SK-N-SH (cell line): ENCODE measurements at regions not wholly inside any gene's neighbourhood (a gene's known extent, or its start where the extent isn't known, plus 50 kb on each side); places are given as distances from the start of the nearest gene placed in this dataset.

Experiments used
- CTCF ChIA-PET: fragments of 300-600, 350-600 bp; formaldehyde crosslinking; extraction: SDS; loops from one replicate; lab custom pipeline; 2021; lab: Yijun Ruan, JAX
- POLR2A ChIA-PET: fragments of 350-600 bp; sonication (Branson Sonifier 250); formaldehyde crosslinking; extraction: SDS; loops from one replicate; lab custom pipeline; 2020; ENCODE audit warnings: antibody characterized with exemption, inconsistent platforms; lab: Yijun Ruan, JAX
- DNase-seq: peaks from one replicate; pipeline ENCODE4 v3.0.0; 2012
- H2AFZ ChIP-seq: fragments of 200-600 bp; sonication (generic); 2 replicates; pipeline ENCODE4 v1.8.1; 2016; ENCODE audit warnings: antibody characterized with exemption, mild to moderate bottlenecking, low read depth
- H3F3A ChIP-seq: fragments of 200-600 bp; sonication (generic); replicated peaks from 2 replicates; pipeline ENCODE3; 2016; ENCODE audit warnings: antibody characterized with exemption, mild to moderate bottlenecking; ENCODE audit not compliant: insufficient read depth
- H3K27ac ChIP-seq, 2 experiments: fragments of 200-500 bp in 1 of 2; fragments of 200-600 bp in 1 of 2; sonication (Bioruptor generic) in 1 of 2; sonication (generic), shearing (Covaris generic) in 1 of 2; 2 replicates each; pipeline versions ENCODE4 v1.5.1 to v1.6.1; 2014 to 2016; ENCODE audit warnings: low read depth in 2 of 2, inconsistent platforms in 1 of 2, low read length in 1 of 2, mild to moderate bottlenecking in 1 of 2, mixed read lengths in 1 of 2
- H3K27me3 ChIP-seq: fragments of 200-600 bp; sonication (generic), shearing (Covaris generic); 2 replicates; pipeline ENCODE4 v1.6.1; 2016; ENCODE audit warnings: mixed run types; ENCODE audit not compliant: insufficient read depth
- H3K36me3 ChIP-seq, 2 experiments: fragments of 200-500 bp in 1 of 2; fragments of 200-600 bp in 1 of 2; sonication (Bioruptor generic) in 1 of 2; sonication (generic) in 1 of 2; replicated peaks in 1 of 2; 2 replicates each; pipeline versions ENCODE3 to v1.5.1; 2014 to 2016; ENCODE audit warnings: low read length in 1 of 2, mild to moderate bottlenecking in 1 of 2; ENCODE audit not compliant: insufficient read depth in 2 of 2, control insufficient read depth in 1 of 2
- H3K4me1 ChIP-seq, 2 experiments: fragments of 200-500 bp in 1 of 2; fragments of 200-600 bp in 1 of 2; sonication (Bioruptor generic) in 1 of 2; sonication (generic), shearing (Covaris generic) in 1 of 2; 2 replicates each; pipeline versions ENCODE4 v1.5.1 to v1.6.1; 2014 to 2016; ENCODE audit warnings: low read depth in 1 of 2, low read length in 1 of 2, mixed run types in 1 of 2; ENCODE audit not compliant: insufficient read depth in 2 of 2, control insufficient read depth in 1 of 2
- H3K4me2 ChIP-seq: fragments of 200-600 bp; sonication (generic), shearing (Covaris generic); 2 replicates; pipeline ENCODE4 v1.6.1; 2017; ENCODE audit warnings: mixed run types
- H3K4me3 ChIP-seq, 2 experiments: fragments of 200-500 bp in 1 of 2; fragments of 200-600 bp in 1 of 2; sonication (Bioruptor generic) in 1 of 2; sonication (generic), shearing (Covaris generic) in 1 of 2; 2 replicates each; pipeline versions ENCODE4 v1.5.1 to v1.8.1; 2014 to 2016; ENCODE audit warnings: low read depth in 2 of 2, inconsistent platforms in 1 of 2, low read length in 1 of 2, mild to moderate bottlenecking in 1 of 2, mixed read lengths in 1 of 2, moderate library complexity in 1 of 2
- H3K79me2 ChIP-seq: fragments of 200-600 bp; sonication (generic); 2 replicates; pipeline ENCODE4 v1.8.1; 2017; ENCODE audit warnings: mild to moderate bottlenecking; ENCODE audit not compliant: insufficient read depth
- H3K9ac ChIP-seq: fragments of 200-600 bp; sonication (generic); 2 replicates; pipeline ENCODE4 v1.6.1; 2017; ENCODE audit warnings: mixed run types
- H3K9me2 ChIP-seq: fragments of 200-600 bp; sonication (generic); 2 replicates; pipeline ENCODE4 v1.6.1; 2017; ENCODE audit warnings: mixed run types
- H3K9me3 ChIP-seq: fragments of 200-600 bp; sonication (generic); 2 replicates; pipeline ENCODE4 v1.6.1; 2017; ENCODE audit warnings: mixed run types, mild to moderate bottlenecking, moderate library complexity
- H4K20me1 ChIP-seq: fragments of 200-600 bp; sonication (generic); 2 replicates; pipeline ENCODE4 v1.6.1; 2017; ENCODE audit warnings: mild to moderate bottlenecking, mixed run types; ENCODE audit not compliant: insufficient read depth
- CHD2 ChIP-seq: fragments of 150-350 bp; IDR thresholded peaks from 2 replicates; pipeline ENCODE4 v1.6.1; 2018; ENCODE audit warnings: low read length; ENCODE audit not compliant: partially characterized antibody
- EP300 ChIP-seq, 2 experiments: IDR thresholded peaks; 2 replicates each; pipeline versions ENCODE4 v1.4.0 to v1.6.1; 2012; ENCODE audit warnings: borderline replicate concordance in 1 of 2, low read depth in 1 of 2, low read length in 1 of 2
- EZH2phosphoT487 ChIP-seq: fragments of 200-600 bp; sonication (generic); IDR thresholded peaks from 2 replicates; pipeline ENCODE4 v1.6.1; 2017; ENCODE audit warnings: low read depth, mixed run types, mild to moderate bottlenecking, antibody characterized with exemption, moderate library complexity, borderline replicate concordance
- FOXJ3 ChIP-seq: sonication (generic); formaldehyde crosslinking; IDR thresholded peaks from 2 replicates; pipeline ENCODE4 v1.5.1; 2020; ENCODE audit warnings: mild to moderate bottlenecking, missing genetic modification reagents
- GABPA ChIP-seq: IDR thresholded peaks from 2 replicates; pipeline ENCODE4 v1.4.0; 2012; ENCODE audit warnings: low read depth, mild to moderate bottlenecking
- GATA2 ChIP-seq: sonication (generic); formaldehyde crosslinking; IDR thresholded peaks from 2 replicates; pipeline ENCODE4 v1.5.0; 2020; ENCODE audit warnings: mild to moderate bottlenecking, missing genetic modification reagents
- JUND ChIP-seq: IDR thresholded peaks from 2 replicates; pipeline ENCODE4 v1.4.0; 2012
- MAX ChIP-seq: IDR thresholded peaks from 2 replicates; pipeline ENCODE4 v1.4.0; 2012; ENCODE audit warnings: low read depth
- MXI1 ChIP-seq: IDR thresholded peaks from 2 replicates; pipeline ENCODE4 v1.6.1; 2012; ENCODE audit warnings: mild to moderate bottlenecking, low read depth, low read length, improper control_type of control experiment
- NFIC ChIP-seq: IDR thresholded peaks from 2 replicates; pipeline ENCODE4 v1.4.0; 2012; ENCODE audit warnings: borderline replicate concordance
- NRF1 ChIP-seq: IDR thresholded peaks from 2 replicates; pipeline ENCODE4 v1.6.1; 2012; ENCODE audit warnings: low read depth, mild to moderate bottlenecking, low read length
- PBX3 ChIP-seq: IDR thresholded peaks from 2 replicates; pipeline ENCODE4; 2012
- RAD21 ChIP-seq: IDR thresholded peaks from 2 replicates; pipeline ENCODE4 v1.6.1; 2012; ENCODE audit warnings: mild to moderate bottlenecking, low read length
- RCOR1 ChIP-seq: fragments of 150-350 bp; IDR thresholded peaks from 2 replicates; pipeline ENCODE4 v1.6.1; 2017; ENCODE audit warnings: antibody characterized with exemption, low read length
- REST ChIP-seq: IDR thresholded peaks from 2 replicates; pipeline ENCODE4 v1.6.1; 2012; ENCODE audit warnings: mild to moderate bottlenecking, low read depth, low read length, moderate library complexity
- RXRA ChIP-seq: IDR thresholded peaks from 2 replicates; pipeline ENCODE4 v1.4.0; 2012; ENCODE audit warnings: low read depth, mild to moderate bottlenecking, borderline replicate concordance
- SMC3 ChIP-seq: IDR thresholded peaks from 2 replicates; pipeline ENCODE4 v1.6.1; 2012; ENCODE audit warnings: low read depth, low read length, improper control_type of control experiment
- TCF12 ChIP-seq: IDR thresholded peaks from 2 replicates; pipeline ENCODE4 v1.4.0; 2012
- TEAD4 ChIP-seq: IDR thresholded peaks from 2 replicates; pipeline ENCODE4 v1.4.0; 2012; ENCODE audit warnings: mild to moderate bottlenecking, borderline replicate concordance; ENCODE audit not compliant: insufficient read depth
- USF1 ChIP-seq: IDR thresholded peaks from 2 replicates; pipeline ENCODE4 v1.4.0; 2012; ENCODE audit warnings: low read depth, borderline replicate concordance
- USF2 ChIP-seq: fragments of 150-350 bp; IDR thresholded peaks from 2 replicates; pipeline ENCODE4 v1.6.1; 2017; ENCODE audit warnings: antibody characterized with exemption, low read length, low read depth, borderline replicate concordance
- ZBTB33 ChIP-seq: IDR thresholded peaks from 2 replicates; pipeline ENCODE4 v1.4.0; 2012; ENCODE audit warnings: low read depth, borderline replicate concordance
- WGBS: methylation state at CpG from one replicate; pipeline ENCODE4 v1.1.6; 2017; ENCODE audit warnings: low lambda C conversion rate; 5-methylcytosine and 5-hydroxymethylcytosine counted together

- TF ChIP-seq REST (no peak), RAD21 (no peak), ZBTB33 (no peak), GABPA (no peak), PBX3 (no peak), NRF1 (no peak), SMC3 (no peak), RXRA (no peak)
These were observed 156.1 kb upstream of the SPEF2 start (continued) for GRCh38 chr5:35461530-35461929.

GRCh38 chr5:35458824-35459207, 158.8 kb upstream of the SPEF2 start:
- TF ChIP-seq USF2 = no peak
- no peak for TF ChIP-seq GABPA
- TF ChIP-seq NFIC = 0 out of 2 replicates have a peak, but pooled peaks have one; percentile 9
- no peak for TF ChIP-seq GATA2 (CRISPR knock-in tag)
- no peak for TF ChIP-seq SMC3
- peak; percentile 52; the same call in 1 of the 2 replicates for TF ChIP-seq RCOR1
- no peak for TF ChIP-seq USF1
- TF ChIP-seq MAX = no peak
- TF ChIP-seq FOXJ3 (CRISPR knock-in tag) = no peak
- no peak for TF ChIP-seq RXRA
- no peak for TF ChIP-seq EZH2phosphoT487
- peak; percentile 25; the same call in 1 of the 2 replicates for TF ChIP-seq RAD21
- TF ChIP-seq EP300 (IDR thresholded peaks at IDR 0.05; ENCODE audit: borderline replicate concordance in 1 of 2, low read depth in 1 of 2, low read length in 1 of 2) = peak in 1 of 2 experiments; percentile 53; a peak in 1 of 4 replicates
- peak; percentile 10 for TF ChIP-seq CHD2
- no peak for TF ChIP-seq TCF12
- TF ChIP-seq TEAD4 = no peak
- no peak for TF ChIP-seq JUND
- TF ChIP-seq PBX3 = no peak
- TF ChIP-seq MXI1 = no peak
- 0% methylated on average over 1 of the region's 1 CpG for WGBS
- Histone ChIP-seq H3K9ac (no peak overlapping the region), H3K4me3 (no peak overlapping the region), H3K79me2 (no peaks in the 10 kb centered on the region), H3K4me2 (no peak overlapping the region), H3K9me3 (no peaks in the 10 kb centered on the region), H2AFZ (no peak overlapping the region), H4K20me1 (no peaks in the 10 kb centered on the region), H3K36me3 (no peaks in the 10 kb centered on the region), H3K4me1 (peaks cover 0 to 7% of the 10 kb centered on the region in 2 experiments; a peak in 2 of 4 replicates), H3F3A (no peaks in the 10 kb centered on the region), H3K9me2 (no peaks in the 10 kb centered on the region), H3K27me3 (no peaks in the 10 kb centered on the region), H3K27ac (peak overlapping the region in 1 of 2 experiments; percentile 61; a peak in 1 of 4 replicates)
- ChIA-PET POLR2A (no interaction called here), CTCF (no interaction called here)
- DNase-seq = peak; percentile 24
